Testis (tissue), 2 donors: ENCODE measurements at regions not wholly inside any gene's neighbourhood (a gene's known extent, or its start where the extent isn't known, plus 50 kb on each side); places are given as distances from the start of the nearest gene placed in this dataset.

Source experiments
- DNase-seq: peaks from one replicate; pipeline ENCODE4 v3.0.0-alpha.2; 2019
- H3K27ac ChIP-seq, 2 donors: fragments of 200-600 bp; sonication (generic); one replicate each; pipeline ENCODE4 v1.5.1; 2019
- H3K27me3 ChIP-seq: fragments of 200-600 bp; sonication (generic); one replicate; pipeline ENCODE4 v1.5.1; 2019
- H3K36me3 ChIP-seq: fragments of 200-600 bp; sonication (generic); one replicate; pipeline ENCODE4 v1.5.1; 2017; ENCODE audit warnings: low read depth; ENCODE audit errors: missing control alignments
- H3K4me1 ChIP-seq: fragments of 200-600 bp; sonication (generic); one replicate; pipeline ENCODE4 v1.5.1; 2019
- H3K4me3 ChIP-seq, 2 donors: fragments of 200-600 bp; sonication (generic); one replicate each; pipeline ENCODE4 v1.5.1; 2017 to 2019
- H3K9me3 ChIP-seq: fragments of 200-600 bp; sonication (generic); one replicate; pipeline ENCODE4 v1.5.1; 2017
- POLR2A ChIP-seq: fragments of 450-650 bp; IDR thresholded peaks from one replicate; pipeline ENCODE4 v1.6.1; 2017; ENCODE audit warnings: antibody characterized with exemption, mild to moderate bottlenecking, moderate library complexity
- WGBS, 2 donors: methylation state at CpG; one replicate each; pipeline ENCODE4 v1.1.5; 2018; 5-methylcytosine and 5-hydroxymethylcytosine counted together
- intact Hi-C: fragments of 100-400 bp; cut with DNase I; formaldehyde crosslinking; loops from one replicate; pipeline ENCODE4 v1.15.1; 2023; ENCODE audit warnings: low total_unique reads
- TF ChIP-seq, protein P1 (sequence below), 3 experiments: fragments of 450-650 bp in 2 of 3; fragments of 200-600 bp in 1 of 3; sonication (generic) in 1 of 3; IDR thresholded peaks; one replicate each; pipeline ENCODE4 v1.5.1; 2016 to 2019; ENCODE audit warnings: antibody characterized with exemption in 3 of 3, mild to moderate bottlenecking in 2 of 3, moderate library complexity in 1 of 3

DNA sequence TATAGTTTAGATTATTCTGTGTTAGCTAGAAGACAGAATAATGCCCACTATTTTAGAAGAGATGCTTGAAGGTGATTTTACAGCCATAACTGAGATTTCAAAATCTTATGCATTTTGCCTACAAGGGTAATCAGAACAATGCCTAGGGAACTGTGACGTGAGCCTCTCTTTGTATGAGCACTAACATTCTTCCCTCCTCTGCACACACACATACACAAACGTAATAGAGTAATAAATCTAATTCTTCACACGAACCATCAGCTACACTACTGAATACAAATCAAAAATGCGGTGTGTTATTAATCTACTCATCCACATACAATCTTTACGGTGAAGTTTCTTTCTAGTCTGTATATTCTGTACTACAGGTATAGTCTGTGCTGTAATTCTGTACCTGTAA, 227.8 kb downstream of the PLK2 start:
- 87 to 92% methylated on average over 5 of the region's 5 CpGs for WGBS, 2 donors
- TF ChIP-seq POLR2A, result no peak
- TF ChIP-seq, protein P1, sequence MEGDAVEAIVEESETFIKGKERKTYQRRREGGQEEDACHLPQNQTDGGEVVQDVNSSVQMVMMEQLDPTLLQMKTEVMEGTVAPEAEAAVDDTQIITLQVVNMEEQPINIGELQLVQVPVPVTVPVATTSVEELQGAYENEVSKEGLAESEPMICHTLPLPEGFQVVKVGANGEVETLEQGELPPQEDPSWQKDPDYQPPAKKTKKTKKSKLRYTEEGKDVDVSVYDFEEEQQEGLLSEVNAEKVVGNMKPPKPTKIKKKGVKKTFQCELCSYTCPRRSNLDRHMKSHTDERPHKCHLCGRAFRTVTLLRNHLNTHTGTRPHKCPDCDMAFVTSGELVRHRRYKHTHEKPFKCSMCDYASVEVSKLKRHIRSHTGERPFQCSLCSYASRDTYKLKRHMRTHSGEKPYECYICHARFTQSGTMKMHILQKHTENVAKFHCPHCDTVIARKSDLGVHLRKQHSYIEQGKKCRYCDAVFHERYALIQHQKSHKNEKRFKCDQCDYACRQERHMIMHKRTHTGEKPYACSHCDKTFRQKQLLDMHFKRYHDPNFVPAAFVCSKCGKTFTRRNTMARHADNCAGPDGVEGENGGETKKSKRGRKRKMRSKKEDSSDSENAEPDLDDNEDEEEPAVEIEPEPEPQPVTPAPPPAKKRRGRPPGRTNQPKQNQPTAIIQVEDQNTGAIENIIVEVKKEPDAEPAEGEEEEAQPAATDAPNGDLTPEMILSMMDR (IDR thresholded peaks at IDR 0.05), result no peak

GRCh38 chr5:58231041-58231440, 228.8 kb downstream of the PLK2 start:
- Histone ChIP-seq H3K36me3 (no peaks in the 10 kb centered on the region), H3K4me3 (no peak overlapping the region), H3K9me3 (no peaks in the 10 kb centered on the region), H3K27ac (no peak overlapping the region), H3K27me3 (no peaks in the 10 kb centered on the region), H3K4me1 (no peaks in the 10 kb centered on the region)
- DNase-seq, result no peak
- intact Hi-C loops, result no loop called here
- TF ChIP-seq POLR2A, result no peak
- TF ChIP-seq, protein P1 (IDR thresholded peaks at IDR 0.05), result no peak
- 46 to 55% methylated on average over 1 of the region's 1 CpG for WGBS, 2 donors

More for the DNA sequence above, 227.8 kb downstream of the PLK2 start:
- H3K9me3 ChIP-seq, result no peaks in the 10 kb centered on the region
- no peak overlapping the region for H3K4me3 ChIP-seq
- no peaks in the 10 kb centered on the region for H3K27me3 ChIP-seq
- H3K27ac ChIP-seq, result no peak overlapping the region
- DNase-seq, result no peak
- no peaks in the 10 kb centered on the region for H3K36me3 ChIP-seq
- intact Hi-C loops, result no loop called here
- no peaks in the 10 kb centered on the region for H3K4me1 ChIP-seq

DNA sequence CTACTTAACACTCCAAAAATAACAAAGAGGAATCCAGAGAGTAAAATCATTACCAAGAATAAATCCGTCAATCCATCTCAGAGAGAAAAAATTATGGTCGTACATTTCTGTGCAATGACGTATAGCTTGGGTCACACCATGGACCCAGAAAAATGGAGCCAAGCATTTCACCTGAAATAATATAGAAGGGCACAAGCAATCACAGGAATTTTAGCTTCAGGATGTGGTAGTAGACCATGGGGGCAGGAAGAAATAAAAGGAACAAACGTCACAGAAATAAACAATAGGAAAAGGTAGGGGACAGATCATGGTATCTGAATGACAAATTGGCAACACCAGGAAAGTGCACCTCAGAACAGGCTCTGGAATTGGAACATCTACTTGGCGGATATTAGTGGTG, 231.0 kb downstream of the PLK2 start:
- no peak for DNase-seq
- intact Hi-C loops, result no loop called here
- H3K4me1 ChIP-seq, result no peaks in the 10 kb centered on the region
- TF ChIP-seq POLR2A, result no peak
- TF ChIP-seq, protein P1 (IDR thresholded peaks at IDR 0.05), result no peak
- no peaks in the 10 kb centered on the region for H3K27me3 ChIP-seq
- 91 to 94% methylated on average over 5 of the region's 5 CpGs for WGBS, 2 donors
- H3K36me3 ChIP-seq, result no peaks in the 10 kb centered on the region
- no peak overlapping the region for H3K27ac ChIP-seq
- H3K4me3 ChIP-seq, result no peak overlapping the region
- H3K9me3 ChIP-seq, result no peaks in the 10 kb centered on the region

GRCh38 chr5:58227858-58228257, 232.0 kb downstream of the PLK2 start:
- Histone ChIP-seq H3K36me3 (no peaks in the 10 kb centered on the region), H3K27me3 (no peaks in the 10 kb centered on the region), H3K27ac (no peak overlapping the region), H3K4me1 (no peaks in the 10 kb centered on the region), H3K9me3 (no peaks in the 10 kb centered on the region), H3K4me3 (no peak overlapping the region)
- intact Hi-C loops, result no loop called here
- WGBS, 2 donors, result 82% methylated on average over 3 of the region's 3 CpGs
- DNase-seq, result no peak
- TF ChIP-seq, protein P1 (IDR thresholded peaks at IDR 0.05), result no peak
- TF ChIP-seq POLR2A, result no peak

- TF ChIP-seq, protein P1 (IDR thresholded peaks at IDR 0.05), result no peak
- TF ChIP-seq POLR2A, result no peak
- no peak for DNase-seq
- Histone ChIP-seq H3K9me3 (no peaks in the 10 kb centered on the region), H3K36me3 (no peaks in the 10 kb centered on the region), H3K4me3 (no peak overlapping the region), H3K27me3 (no peaks in the 10 kb centered on the region), H3K27ac (no peak overlapping the region), H3K4me1 (no peaks in the 10 kb centered on the region)
- WGBS, 2 donors, result 65 to 67% methylated on average over 5 of the region's 5 CpGs
- intact Hi-C loops, result no loop called here
Measured at GRCh38 chr5:58224661-58225060, 235.2 kb downstream of the PLK2 start.
